K562 (cell line): ENCODE measurements at regions not wholly inside any gene's neighbourhood (a gene's known extent, or its start where the extent isn't known, plus 50 kb on each side); places are given as distances from the start of the nearest gene placed in this dataset.

Experiments used
- ATAC-seq: fragments of 200-7000 bp; cut with Tn5 transposase; 3 replicates; pipeline ENCODE4 v1.9.1; 2020; ENCODE audit warnings: moderate library complexity
- BruUV-seq: library from RNA; stranded (reverse); fragments of 400-500 nt; replicated peaks from 2 replicates; lab custom pipeline; 2021; lab: Mats Ljungman, UMichigan
- CTCF ChIA-PET: fragments of 300-600 bp; formaldehyde crosslinking; extraction: SDS; loops from one replicate; lab custom pipeline; 2021; ENCODE audit warnings: low intra/inter-chr PET ratio; lab: Yijun Ruan, JAX
- POLR2A ChIA-PET: fragments of 300-600, 350-650 bp; sonication (Branson Sonifier 250); formaldehyde crosslinking; extraction: SDS; loops from one replicate; lab custom pipeline; 2021; ENCODE audit warnings: antibody characterized with exemption, inconsistent platforms; lab: Yijun Ruan, JAX
- DNase-seq, 4 experiments: peaks; one replicate each; pipeline versions ENCODE4 v3.0.0 to v3.0.0-alpha.2; 2011 to 2018; ENCODE audit warnings: low spot score in 3 of 4, mixed read lengths in 3 of 4; ENCODE audit errors: extremely low read depth in 1 of 4
- FAIRE-seq: peaks from 2 replicates; lab custom pipeline; 2011; peaks lifted over from hg19 to GRCh38; lab: Jason Lieb, UNC
- H2AFZ ChIP-seq: 2 replicates; pipeline ENCODE4 v1.6.0; 2011; ENCODE audit warnings: low read depth, low read length, control low read depth, inconsistent platforms
- H3K27ac ChIP-seq: fragments of 200-600 bp; 3 replicates; pipeline ENCODE4 v1.8.0; 2011; ENCODE audit warnings: low read depth, mild to moderate bottlenecking, control low read depth, inconsistent platforms, low read length, moderate library complexity, mixed read lengths; ENCODE audit errors: extremely low read depth
- H3K27me3 ChIP-seq, 2 experiments: fragments of 300-600 bp in 1 of 2; 2 replicates in 1 of 2; 3 replicates in 1 of 2; pipeline versions ENCODE4 v1.6.0 to v1.8.0; 2011; ENCODE audit warnings: inconsistent platforms in 2 of 2, low read length in 2 of 2, mild to moderate bottlenecking in 1 of 2, mixed read lengths in 1 of 2, moderate library complexity in 1 of 2; ENCODE audit not compliant: control insufficient read depth in 2 of 2, insufficient read depth in 2 of 2
- H3K36me3 ChIP-seq: fragments of 300-600 bp; 3 replicates; pipeline ENCODE4 v1.8.0; 2011; ENCODE audit warnings: mild to moderate bottlenecking, low read length, inconsistent platforms; ENCODE audit not compliant: control insufficient read depth, insufficient read depth
- H3K4me1 ChIP-seq, 2 experiments: fragments of 200-600 bp in 1 of 2; replicated peaks in 1 of 2; 2 replicates in 1 of 2; 3 replicates in 1 of 2; pipeline versions ENCODE4 v1.5.1 to v1.8.0; 2011; ENCODE audit warnings: inconsistent platforms in 2 of 2, low read length in 2 of 2, mild to moderate bottlenecking in 1 of 2, mixed read lengths in 1 of 2, moderate library complexity in 1 of 2; ENCODE audit not compliant: control insufficient read depth in 2 of 2, insufficient read depth in 2 of 2
- H3K4me2 ChIP-seq: 2 replicates; pipeline ENCODE4 v1.6.1; 2011; ENCODE audit warnings: low read length, control low read depth, inconsistent platforms, mixed read lengths; ENCODE audit not compliant: insufficient read depth
- H3K4me3 ChIP-seq: fragments of 200-600 bp; sonication (generic), shearing (Covaris generic); 2 replicates; pipeline ENCODE4 v1.5.1; 2016; ENCODE audit warnings: control low read depth, inconsistent platforms
- H3K79me2 ChIP-seq: fragments of 200-600 bp; 3 replicates; pipeline ENCODE4 v1.8.0; 2011; ENCODE audit warnings: low read length, inconsistent platforms; ENCODE audit not compliant: control insufficient read depth, insufficient read depth
- H3K9ac ChIP-seq, 2 experiments: 2 replicates each; pipeline versions ENCODE4 v1.6.0 to v1.6.1; 2011; ENCODE audit warnings: low read depth in 2 of 2, low read length in 2 of 2, control low read depth in 1 of 2, inconsistent platforms in 1 of 2, mild to moderate bottlenecking in 1 of 2, mixed read lengths in 1 of 2; ENCODE audit not compliant: insufficient read depth in 1 of 2
- H3K9me1 ChIP-seq: one replicate; pipeline ENCODE4 v1.6.0; 2011; ENCODE audit warnings: inconsistent platforms, mild to moderate bottlenecking, low read length, moderate library complexity; ENCODE audit not compliant: control insufficient read depth, insufficient read depth
- H3K9me3 ChIP-seq: replicated peaks from 2 replicates; pipeline ENCODE4 v1.5.1; 2011; ENCODE audit warnings: low read depth, low read length, inconsistent platforms; ENCODE audit not compliant: control insufficient read depth, insufficient read depth
- H4K20me1 ChIP-seq: replicated peaks from 2 replicates; pipeline ENCODE4 v1.6.1; 2011; ENCODE audit warnings: low read length, inconsistent platforms, mixed read lengths; ENCODE audit not compliant: control insufficient read depth, insufficient read depth
- FOXK2 ChIP-seq, 2 experiments: fragments of 450-650 bp; IDR thresholded peaks in 1 of 2; conservative IDR thresholded peaks in 1 of 2; 2 replicates each; pipeline ENCODE4 v1.6.1; 2016; ENCODE audit warnings: low read depth in 2 of 2, mild to moderate bottlenecking in 1 of 2
- NCOR1 ChIP-seq: fragments of 450-650 bp; IDR thresholded peaks from 2 replicates; pipeline ENCODE4 v1.6.1; 2016; ENCODE audit warnings: mild to moderate bottlenecking, moderate library complexity
- POLR2B ChIP-seq: fragments of 450-650 bp; IDR thresholded peaks from 2 replicates; pipeline ENCODE4 v1.6.1; 2018; ENCODE audit warnings: low read depth; ENCODE audit not compliant: partially characterized antibody
- PTBP1 ChIP-seq: fragments of 200-400 bp; formaldehyde crosslinking; IDR thresholded peaks from 2 replicates; pipeline ENCODE4 v1.6.1; 2017; ENCODE audit warnings: low read depth, low read length
- YBX1 ChIP-seq: fragments of 450-650 bp; IDR thresholded peaks from 2 replicates; pipeline ENCODE4 v1.7.1; 2016; ENCODE audit warnings: mild to moderate bottlenecking
- ZNF124 ChIP-seq: sonication (generic); formaldehyde crosslinking; IDR thresholded peaks from 2 replicates; pipeline ENCODE4 v1.8.1; 2022; ENCODE audit warnings: missing genetic modification reagents
- ZNF143 ChIP-seq: sonication (generic); formaldehyde crosslinking; IDR thresholded peaks from 2 replicates; pipeline ENCODE4 v1.9.0; 2022; ENCODE audit warnings: mild to moderate bottlenecking, missing genetic modification reagents
- ZNF583 ChIP-seq: fragments of 250-450 bp; sonication (Bioruptor Pico); IDR thresholded peaks from 2 replicates; pipeline ENCODE4 v1.4.0; 2020
- WGBS: fragments of 100-300 bp; shearing (Covaris generic); methylation state at CpG from one replicate; pipeline ENCODE4 v1.1.6; 2016; ENCODE audit warnings: low coverage, mixed read lengths; ENCODE audit not compliant: insufficient coverage; ENCODE audit errors: missing lambda C conversion rate; 5-methylcytosine and 5-hydroxymethylcytosine counted together
- in situ Hi-C: fragments of 300-500 bp; cut with MboI; formaldehyde crosslinking; loops from 4 replicates; pipeline ENCODE4 v1.15.0; 2018; ENCODE audit warnings: inconsistent platforms, mixed read lengths
- intact Hi-C: fragments of 100-400 bp; cut with micrococcal nuclease; formaldehyde crosslinking; loops from 2 replicates; pipeline ENCODE4 v1.14.2; 2022
- TF ChIP-seq, protein P1 (sequence below): fragments of 250-450 bp; sonication (Bioruptor Pico); IDR thresholded peaks from 2 replicates; pipeline ENCODE4 v1.4.0; 2020; ENCODE audit warnings: mild to moderate bottlenecking

DNA sequence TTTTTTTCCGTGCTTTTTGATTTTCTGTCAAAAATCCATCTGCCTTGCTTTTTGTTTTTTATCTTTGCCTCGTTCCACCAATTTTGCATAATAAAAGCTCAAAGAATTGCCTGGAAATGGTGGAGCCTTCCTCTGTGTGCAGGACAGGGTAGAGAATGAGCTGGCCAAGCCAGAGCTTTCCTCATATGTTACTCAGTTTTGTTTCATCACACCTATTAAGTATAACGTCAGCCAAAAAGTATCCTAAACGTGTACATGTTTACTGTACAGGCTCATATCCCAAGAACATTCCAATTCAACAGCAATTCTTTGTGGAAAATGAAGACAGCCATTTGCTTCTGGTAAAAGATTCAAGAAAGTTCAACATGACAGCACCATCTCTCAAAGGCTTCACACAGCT lies 191.2 kb upstream of the LMNTD1 start:
- intact Hi-C loops (no loop called here), in situ Hi-C loops (no loop called here)
- Histone ChIP-seq H3K27ac (no peak overlapping the region), H2AFZ (no peak overlapping the region), H3K79me2 (no peaks in the 10 kb centered on the region), H3K9ac (no peak overlapping the region), H3K9me3 (no peaks in the 10 kb centered on the region), H3K9me1 (no peaks in the 10 kb centered on the region), H3K36me3 (no peaks in the 10 kb centered on the region), H3K27me3 (peaks cover 0 to 2% of the 10 kb centered on the region in 2 experiments; a peak in 1 of 5 replicates), H3K4me2 (no peak overlapping the region), H3K4me3 (no peak overlapping the region), H4K20me1 (no peaks in the 10 kb centered on the region), H3K4me1 (no peaks in the 10 kb centered on the region)
- ChIA-PET CTCF (no interaction called here), POLR2A (interaction anchor here (1.1 kb wide), 1 partner anchor 24 kb away, joined by 3 read pairs; no protein-coding TSS in a partner anchor)
- no peak for DNase-seq
- 0% methylated on average over 4 of the region's 4 CpGs for whole genome bisulfite sequencing
- TF ChIP-seq ZNF124 (CRISPR knock-in tag), result no peak
- TF ChIP-seq ZNF143 (CRISPR knock-in tag), result no peak
- no peak for FAIRE-seq
- no peak for ATAC-seq
- BruUV-seq, result no TSS peak

DNA sequence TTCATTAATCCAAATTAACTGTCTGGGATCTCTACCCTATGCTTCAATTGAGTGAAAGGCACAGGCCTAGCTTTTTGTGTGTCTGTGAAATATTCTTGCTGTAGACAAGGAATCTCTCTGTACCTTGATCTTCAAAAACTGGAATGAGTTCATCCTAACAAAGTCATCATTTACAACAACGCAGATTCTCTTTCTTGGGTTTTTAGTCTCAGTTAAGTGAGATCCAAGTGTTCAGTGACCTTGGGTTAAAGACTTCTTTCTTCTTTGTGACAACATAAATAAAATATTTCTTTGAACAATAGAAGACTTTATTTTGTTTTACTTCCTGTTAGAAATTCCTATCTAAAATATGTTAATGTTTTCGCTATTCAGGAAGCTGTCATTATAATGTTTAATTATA lies 192.2 kb upstream of the LMNTD1 start:
- Histone ChIP-seq H3K4me3 (no peak overlapping the region), H3K4me1 (no peaks in the 10 kb centered on the region), H3K79me2 (no peaks in the 10 kb centered on the region), H3K36me3 (no peaks in the 10 kb centered on the region), H2AFZ (no peak overlapping the region), H3K4me2 (no peak overlapping the region), H3K27ac (no peak overlapping the region), H4K20me1 (no peaks in the 10 kb centered on the region), H3K9me1 (no peaks in the 10 kb centered on the region), H3K27me3 (peaks cover 0 to 2% of the 10 kb centered on the region in 2 experiments; a peak in 1 of 5 replicates), H3K9ac (no peak overlapping the region), H3K9me3 (no peaks in the 10 kb centered on the region)
- DNase-seq, result no peak
- ATAC-seq, result no peak
- CTCF ChIA-PET, result no interaction called here
- TF ChIP-seq, protein P1, sequence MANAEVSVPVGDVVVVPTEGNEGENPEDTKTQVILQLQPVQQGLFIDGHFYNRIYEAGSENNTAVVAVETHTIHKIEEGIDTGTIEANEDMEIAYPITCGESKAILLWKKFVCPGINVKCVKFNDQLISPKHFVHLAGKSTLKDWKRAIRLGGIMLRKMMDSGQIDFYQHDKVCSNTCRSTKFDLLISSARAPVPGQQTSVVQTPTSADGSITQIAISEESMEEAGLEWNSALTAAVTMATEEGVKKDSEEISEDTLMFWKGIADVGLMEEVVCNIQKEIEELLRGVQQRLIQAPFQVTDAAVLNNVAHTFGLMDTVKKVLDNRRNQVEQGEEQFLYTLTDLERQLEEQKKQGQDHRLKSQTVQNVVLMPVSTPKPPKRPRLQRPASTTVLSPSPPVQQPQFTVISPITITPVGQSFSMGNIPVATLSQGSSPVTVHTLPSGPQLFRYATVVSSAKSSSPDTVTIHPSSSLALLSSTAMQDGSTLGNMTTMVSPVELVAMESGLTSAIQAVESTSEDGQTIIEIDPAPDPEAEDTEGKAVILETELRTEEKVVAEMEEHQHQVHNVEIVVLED (CRISPR knock-in tag), result no peak
- TF ChIP-seq POLR2B (no peak), FOXK2 (conservative IDR thresholded peaks at IDR 0.05 in 1 of 2, IDR thresholded peaks at IDR 0.05 in 1 of 2; ENCODE audit: low read depth in 2 of 2) (no peak), NCOR1 (no peak), PTBP1 (no peak), ZNF583 (CRISPR knock-in tag) (no peak), YBX1 (no peak)
- POLR2A ChIA-PET, result no interaction called here
- intact Hi-C loops (no loop called here), in situ Hi-C loops (no loop called here)
- BruUV-seq, result no TSS peak
- no peak for FAIRE-seq
- 2% methylated on average over 2 of the region's 2 CpGs for WGBS
